K562 (cell line): ENCODE measurements at regions not wholly inside any gene's neighbourhood (a gene's known extent, or its start where the extent isn't known, plus 50 kb on each side); places are given as distances from the start of the nearest gene placed in this dataset.

Experiments used
- ATF1 ChIP-seq, 2 experiments: fragments of 450-650 bp in 1 of 2; IDR thresholded peaks; 2 replicates each; pipeline ENCODE4 v1.6.1; 2016; ENCODE audit warnings: missing compliant biosample characterization in 1 of 2, missing genetic modification characterization in 1 of 2
- BCOR ChIP-seq: fragments of 450-650 bp; IDR thresholded peaks from 2 replicates; pipeline ENCODE4 v1.6.1; 2016
- DDX20 ChIP-seq: fragments of 450-650 bp; IDR thresholded peaks from 2 replicates; pipeline ENCODE4 v1.6.1; 2016; ENCODE audit warnings: missing genetic modification characterization, low read depth, mild to moderate bottlenecking, missing compliant biosample characterization, moderate library complexity
- E2F1 ChIP-seq: sonication (generic); formaldehyde crosslinking; IDR thresholded peaks from 2 replicates; pipeline ENCODE4 v1.8.1; 2023; ENCODE audit warnings: mild to moderate bottlenecking, missing genetic modification reagents, moderate library complexity
- ELF4 ChIP-seq: fragments of 450-650 bp; formaldehyde crosslinking; IDR thresholded peaks from 2 replicates; pipeline ENCODE4 v1.4.0; 2022; ENCODE audit warnings: missing genetic modification characterization
- HNRNPLL ChIP-seq: fragments of 200-400 bp; formaldehyde crosslinking; IDR thresholded peaks from 2 replicates; pipeline ENCODE4 v1.6.1; 2017; ENCODE audit warnings: low read length, low read depth, mild to moderate bottlenecking; ENCODE audit not compliant: poor library complexity, severe bottlenecking
- ID3 ChIP-seq, 2 experiments: fragments of 250-450 bp in 1 of 2; fragments of 450-650 bp in 1 of 2; sonication (Bioruptor Pico) in 1 of 2; IDR thresholded peaks; 2 replicates each; pipeline versions ENCODE4 v1.6.1 to v1.8.0; 2016 to 2021; ENCODE audit warnings: mild to moderate bottlenecking in 2 of 2, moderate library complexity in 2 of 2, missing compliant biosample characterization in 1 of 2, missing genetic modification characterization in 1 of 2
- JUNB ChIP-seq: fragments of 450-650 bp; formaldehyde crosslinking; conservative IDR thresholded peaks from 2 replicates; pipeline ENCODE4 v1.4.0; 2020; ENCODE audit warnings: mild to moderate bottlenecking
- MEIS2 ChIP-seq: fragments of 450-650 bp; IDR thresholded peaks from 2 replicates; pipeline ENCODE4 v1.6.1; 2014; ENCODE audit warnings: mild to moderate bottlenecking; ENCODE audit not compliant: partially characterized antibody
- MITF ChIP-seq: IDR thresholded peaks from 2 replicates; pipeline ENCODE4 v1.6.1; 2014; ENCODE audit warnings: antibody characterized with exemption
- NR2C1 ChIP-seq, 2 experiments: fragments of 450-650 bp; IDR thresholded peaks; 2 replicates each; pipeline ENCODE4 v1.6.1; 2017; ENCODE audit warnings: mild to moderate bottlenecking in 2 of 2, antibody characterized with exemption in 1 of 2, inconsistent platforms in 1 of 2, missing compliant biosample characterization in 1 of 2, missing genetic modification characterization in 1 of 2
- PTRF ChIP-seq: fragments of 450-650 bp; IDR thresholded peaks from 2 replicates; pipeline ENCODE4 v1.6.1; 2016; ENCODE audit warnings: mild to moderate bottlenecking, missing genetic modification characterization, missing compliant biosample characterization
- SIN3A ChIP-seq, 2 experiments: fragments of 150-350 bp in 1 of 2; IDR thresholded peaks; 2 replicates each; pipeline ENCODE4 v1.6.1; 2011 to 2016; ENCODE audit warnings: borderline replicate concordance in 2 of 2, low read depth in 2 of 2, low read length in 2 of 2, mild to moderate bottlenecking in 2 of 2, moderate library complexity in 2 of 2; ENCODE audit not compliant: control insufficient read depth in 1 of 2
- SIX5 ChIP-seq, 2 experiments: IDR thresholded peaks; 2 replicates each; pipeline ENCODE4 v1.6.1; 2011; ENCODE audit warnings: low read length in 2 of 2, borderline replicate concordance in 1 of 2, low read depth in 1 of 2, mild to moderate bottlenecking in 1 of 2, moderate library complexity in 1 of 2; ENCODE audit not compliant: insufficient read depth in 1 of 2
- SMAD3 ChIP-seq: fragments of 450-650 bp; formaldehyde crosslinking; conservative IDR thresholded peaks from 2 replicates; pipeline ENCODE4 v1.4.0; 2020; ENCODE audit warnings: mild to moderate bottlenecking
- SRSF7 ChIP-seq: fragments of 200-400 bp; formaldehyde crosslinking; optimal IDR thresholded peaks from 2 replicates; pipeline ENCODE3; 2017; ENCODE audit warnings: mild to moderate bottlenecking, low read depth, low read length
- SRSF9 ChIP-seq: fragments of 200-400 bp; formaldehyde crosslinking; IDR thresholded peaks from 2 replicates; pipeline ENCODE4 v1.6.1; 2017; ENCODE audit warnings: low read depth, low read length, borderline replicate concordance
- TAF9B ChIP-seq: fragments of 450-650 bp; IDR thresholded peaks from 2 replicates; pipeline ENCODE4 v1.6.1; 2018; ENCODE audit warnings: mild to moderate bottlenecking; ENCODE audit not compliant: partially characterized antibody
- TGIF2 ChIP-seq: sonication (generic); formaldehyde crosslinking; IDR thresholded peaks from 2 replicates; pipeline ENCODE4 v1.8.1; 2022; ENCODE audit warnings: mild to moderate bottlenecking, missing genetic modification reagents, moderate library complexity
- THRAP3 ChIP-seq: fragments of 450-650 bp; IDR thresholded peaks from 2 replicates; pipeline ENCODE4 v1.6.1; 2016; ENCODE audit warnings: mild to moderate bottlenecking, inconsistent platforms, borderline replicate concordance
- ZBTB9 ChIP-seq: fragments of 450-650 bp; formaldehyde crosslinking; IDR thresholded peaks from 2 replicates; pipeline ENCODE4 v1.4.0; 2020; ENCODE audit warnings: mild to moderate bottlenecking, moderate library complexity
- ZKSCAN8 ChIP-seq: fragments of 200-800 bp; sonication (Bioruptor generic); IDR thresholded peaks from 2 replicates; pipeline ENCODE4 v1.6.1; 2016; ENCODE audit warnings: missing genetic modification characterization, missing compliant biosample characterization
- ZNF668 ChIP-seq: fragments of 250-450 bp; sonication (Bioruptor Pico); IDR thresholded peaks from 2 replicates; pipeline ENCODE4 v1.8.0; 2022; ENCODE audit warnings: mild to moderate bottlenecking, inconsistent platforms
- ZNF766 ChIP-seq: fragments of 200-800 bp; sonication (Bioruptor generic); conservative IDR thresholded peaks from 2 replicates; pipeline ENCODE4 v1.6.1; 2016; ENCODE audit warnings: missing genetic modification characterization, missing compliant biosample characterization

- TF ChIP-seq ID3 (CRISPR knock-in tag; IDR thresholded peaks at IDR 0.05) (no peak), ID3 (tag; IDR thresholded peaks at IDR 0.05) (peak; percentile 88), ELF4 (CRISPR knock-in tag) (no peak), SRSF9 (no peak), ATF1 (CRISPR knock-in tag; IDR thresholded peaks at IDR 0.05) (no peak), ATF1 (tag; IDR thresholded peaks at IDR 0.05) (0 out of 2 replicates have a peak, but pooled peaks have one; percentile 10), SMAD3 (CRISPR knock-in tag) (0 out of 2 replicates have a peak, but pooled peaks have one; percentile 66), MEIS2 (no peak), SRSF7 (no peak), BCOR (no peak), ZKSCAN8 (CRISPR knock-in tag) (no peak), E2F1 (CRISPR knock-in tag) (no peak), PTRF (peak; percentile 65; the same call in 1 of the 2 replicates), JUNB (CRISPR knock-in tag) (no peak), MITF (no peak), ZNF668 (peak; percentile 81), THRAP3 (no peak), NR2C1 (IDR thresholded peaks at IDR 0.05) (no peak), NR2C1 (tag; IDR thresholded peaks at IDR 0.05) (peak; percentile 49), TAF9B (no peak), SIX5 (IDR thresholded peaks at IDR 0.05; ENCODE audit: borderline replicate concordance in 1 of 2, insufficient read depth in 1 of 2, low read depth in 1 of 2, low read length in 2 of 2) (no peak), HNRNPLL (no peak), SIN3A (IDR thresholded peaks at IDR 0.05; ENCODE audit: borderline replicate concordance in 2 of 2, control insufficient read depth in 1 of 2, low read depth in 2 of 2, low read length in 2 of 2) (no peak), TGIF2 (CRISPR knock-in tag) (no peak), ZNF766 (CRISPR knock-in tag) (peak; percentile 51; the same call in 1 of the 2 replicates), DDX20 (tag) (peak; percentile 37; the same call in 1 of the 2 replicates), ZBTB9 (peak; percentile 81)
These were observed 152.3 kb downstream of the MAIP1 start (continued) for GRCh38 chr2:200107514-200108217.
